OCI-LY1 (cell line): ENCODE measurements at regions not wholly inside any gene's neighbourhood (a gene's known extent, or its start where the extent isn't known, plus 50 kb on each side); places are given as distances from the start of the nearest gene placed in this dataset.
A peak's percentile ranks its signal among the peaks of the same experiment; 100 is the strongest.
"Not testable (repeated sequence)": the region's sequence is repeated elsewhere in the genome, so short reads cannot be mapped to it uniquely, and the experiment has no call there.

ENCODE experiments used
- H2AFZ ChIP-seq: fragments of 200-600 bp; sonication (generic), shearing (Covaris generic); 2 replicates; pipeline ENCODE4 v1.6.0; 2014; ENCODE audit warnings: antibody characterized with exemption, mild to moderate bottlenecking, low read length
- H3F3A ChIP-seq: fragments of 200-600 bp; sonication (generic), shearing (Covaris generic); 2 replicates; pipeline ENCODE4 v1.6.0; 2014; ENCODE audit warnings: mild to moderate bottlenecking, antibody characterized with exemption, low read length, moderate library complexity; ENCODE audit not compliant: insufficient read depth
- H3K27ac ChIP-seq: fragments of 200-600 bp; sonication (generic); 2 replicates; pipeline ENCODE4 v1.5.1; 2014; ENCODE audit warnings: low read length, mixed run types, mild to moderate bottlenecking, low read depth; ENCODE audit not compliant: poor library complexity, severe bottlenecking
- H3K27me3 ChIP-seq: fragments of 200-600 bp; sonication (generic); 2 replicates; pipeline ENCODE4 v1.6.0; 2014; ENCODE audit warnings: antibody characterized with exemption, mild to moderate bottlenecking, low read length, moderate library complexity; ENCODE audit not compliant: insufficient read depth
- H3K36me3 ChIP-seq: fragments of 200-600 bp; sonication (generic); 2 replicates; pipeline ENCODE4 v1.6.1; 2014; ENCODE audit warnings: mild to moderate bottlenecking, antibody characterized with exemption, low read length, moderate library complexity, mixed read lengths; ENCODE audit not compliant: insufficient read depth
- H3K4me1 ChIP-seq: fragments of 200-600 bp; sonication (generic); 2 replicates; pipeline ENCODE4 v1.5.1; 2014; ENCODE audit warnings: mild to moderate bottlenecking, low read length, moderate library complexity; ENCODE audit not compliant: insufficient read depth, severe bottlenecking
- H3K4me2 ChIP-seq: fragments of 200-600 bp; sonication (generic), shearing (Covaris generic); 2 replicates; pipeline ENCODE4 v1.6.1; 2014; ENCODE audit warnings: low read length
- H3K4me3 ChIP-seq: fragments of 200-600 bp; sonication (generic); 2 replicates; pipeline ENCODE4 v1.5.1; 2014; ENCODE audit warnings: low read length, low read depth, mild to moderate bottlenecking, mixed read lengths; ENCODE audit not compliant: poor library complexity, severe bottlenecking
- H3K79me2 ChIP-seq: fragments of 200-600 bp; shearing (Covaris generic); 2 replicates; pipeline ENCODE4 v1.6.1; 2016; ENCODE audit warnings: mixed run types, low read length, mixed read lengths; ENCODE audit not compliant: insufficient read depth
- H3K9ac ChIP-seq: fragments of 200-600 bp; sonication (generic), shearing (Covaris generic); 2 replicates; pipeline ENCODE4 v1.6.1; 2014; ENCODE audit warnings: mild to moderate bottlenecking, low read length, mixed read lengths
- H3K9me2 ChIP-seq: fragments of 200-600 bp; sonication (generic), shearing (Covaris generic); 2 replicates; pipeline ENCODE4 v1.6.1; 2014; ENCODE audit warnings: low read depth, mild to moderate bottlenecking, low read length, mixed read lengths
- H3K9me3 ChIP-seq: fragments of 200-600 bp; shearing (Covaris generic); 2 replicates; pipeline ENCODE4 v1.6.1; 2014; ENCODE audit warnings: low read length, mixed read lengths
- H4K20me1 ChIP-seq: fragments of 200-600 bp; sonication (generic), shearing (Covaris generic); 2 replicates; pipeline ENCODE4 v1.6.0; 2016; ENCODE audit warnings: mild to moderate bottlenecking, low read length; ENCODE audit not compliant: insufficient read depth
- EZH2 ChIP-seq: fragments of 200-600 bp; sonication (generic), shearing (Covaris generic); IDR thresholded peaks from 2 replicates; pipeline ENCODE4 v1.8.0; 2017; ENCODE audit warnings: borderline replicate concordance, mixed run types, mild to moderate bottlenecking, antibody characterized with exemption, low read length, moderate library complexity, mixed read lengths
- TF ChIP-seq, protein P1 (sequence below): fragments of 200-600 bp; sonication (generic), shearing (Covaris generic); IDR thresholded peaks from 2 replicates; pipeline ENCODE4 v1.5.1; 2017; ENCODE audit warnings: mild to moderate bottlenecking, antibody characterized with exemption, low read length, moderate library complexity, mixed read lengths

DNA sequence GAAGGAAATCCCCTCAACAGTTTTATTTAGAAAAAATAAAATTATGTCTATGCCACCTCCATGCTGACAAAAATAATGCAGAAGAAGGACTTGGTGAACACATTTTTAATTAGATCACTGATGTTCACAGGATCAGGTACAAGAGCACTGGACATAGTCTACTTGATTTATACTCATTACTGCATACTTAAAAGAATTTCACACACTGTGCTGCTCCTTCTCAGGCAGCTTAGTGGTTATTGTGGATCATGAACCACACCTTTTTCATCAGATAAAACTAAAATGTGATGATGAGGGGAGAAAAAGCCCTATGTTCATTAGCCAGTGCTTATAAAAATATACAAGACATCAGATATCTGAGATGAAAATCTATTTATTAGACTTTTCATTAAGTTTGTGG, 103.3 kb upstream of the DPH5 start:
- Histone ChIP-seq H4K20me1 (no peaks in the 10 kb centered on the region), H3K9ac (peak overlapping the region; percentile 47; the same call in 1 of the 2 replicates), H3K9me3 (no peaks in the 10 kb centered on the region), H3K79me2 (no peaks in the 10 kb centered on the region), H3K4me1 (peaks cover 38% of the 10 kb centered on the region), H3K27ac (peak overlapping the region; percentile 94), H2AFZ (no peak overlapping the region), H3K4me2 (peak overlapping the region; percentile 65; the same call in 1 of the 2 replicates), H3K4me3 (no peak overlapping the region), H3K36me3 (no peaks in the 10 kb centered on the region), H3K9me2 (no peaks in the 10 kb centered on the region), H3K27me3 (no peaks in the 10 kb centered on the region), H3F3A (peaks cover 4% of the 10 kb centered on the region; the same call in 1 of the 2 replicates)
- TF ChIP-seq, protein P1, sequence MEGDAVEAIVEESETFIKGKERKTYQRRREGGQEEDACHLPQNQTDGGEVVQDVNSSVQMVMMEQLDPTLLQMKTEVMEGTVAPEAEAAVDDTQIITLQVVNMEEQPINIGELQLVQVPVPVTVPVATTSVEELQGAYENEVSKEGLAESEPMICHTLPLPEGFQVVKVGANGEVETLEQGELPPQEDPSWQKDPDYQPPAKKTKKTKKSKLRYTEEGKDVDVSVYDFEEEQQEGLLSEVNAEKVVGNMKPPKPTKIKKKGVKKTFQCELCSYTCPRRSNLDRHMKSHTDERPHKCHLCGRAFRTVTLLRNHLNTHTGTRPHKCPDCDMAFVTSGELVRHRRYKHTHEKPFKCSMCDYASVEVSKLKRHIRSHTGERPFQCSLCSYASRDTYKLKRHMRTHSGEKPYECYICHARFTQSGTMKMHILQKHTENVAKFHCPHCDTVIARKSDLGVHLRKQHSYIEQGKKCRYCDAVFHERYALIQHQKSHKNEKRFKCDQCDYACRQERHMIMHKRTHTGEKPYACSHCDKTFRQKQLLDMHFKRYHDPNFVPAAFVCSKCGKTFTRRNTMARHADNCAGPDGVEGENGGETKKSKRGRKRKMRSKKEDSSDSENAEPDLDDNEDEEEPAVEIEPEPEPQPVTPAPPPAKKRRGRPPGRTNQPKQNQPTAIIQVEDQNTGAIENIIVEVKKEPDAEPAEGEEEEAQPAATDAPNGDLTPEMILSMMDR: no peak
- TF ChIP-seq EZH2: no peak

DNA sequence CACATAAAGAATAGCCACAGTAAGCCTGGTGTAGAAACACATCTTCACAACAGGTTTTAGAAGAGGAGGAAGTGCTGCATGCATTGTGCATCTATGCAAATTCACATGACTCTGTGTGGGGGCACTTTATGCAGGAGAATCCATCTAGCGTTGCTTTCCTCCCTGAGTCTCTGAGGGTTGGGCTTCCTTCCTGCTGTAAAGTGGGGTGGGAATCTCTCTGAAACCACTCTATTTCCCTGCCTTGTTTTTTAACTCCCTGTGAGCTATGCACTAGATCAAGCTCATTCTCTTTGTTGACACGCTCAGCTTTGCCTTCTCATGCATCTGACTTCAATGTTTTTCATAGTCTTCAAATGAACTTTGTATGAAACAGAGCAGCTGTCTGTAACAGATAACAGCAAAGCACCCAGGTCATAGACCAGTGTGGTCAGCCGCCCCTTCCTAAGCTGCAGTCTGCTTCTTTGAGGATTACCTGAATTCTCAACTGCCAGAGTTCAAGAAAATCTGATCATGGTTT, 102.7 kb upstream of the DPH5 start:
- H2AFZ ChIP-seq: peak overlapping the region; percentile 81
- peak overlapping the region; percentile 65 for H3K4me2 ChIP-seq
- TF ChIP-seq, protein P1: no peak

DNA sequence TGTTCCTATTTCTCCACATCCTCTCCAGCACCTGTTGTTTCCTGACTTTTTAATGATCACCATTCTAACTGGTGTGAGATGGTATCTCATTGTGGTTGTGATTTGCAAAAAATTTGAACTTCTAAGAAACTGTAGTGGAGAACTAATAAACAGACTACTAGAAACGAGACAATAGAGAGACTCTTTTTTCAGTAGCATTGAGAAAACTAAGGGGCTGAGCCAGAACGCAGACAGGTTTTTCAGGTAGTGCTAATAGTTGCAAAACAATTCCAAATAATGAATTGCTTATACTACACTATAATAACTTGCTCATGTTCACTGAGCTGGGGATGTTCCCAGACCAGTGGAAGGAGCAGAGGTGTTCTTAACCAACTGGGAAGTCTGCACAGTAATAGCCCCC, 98.8 kb upstream of the DPH5 start:
- Histone ChIP-seq H3K4me3 (no peak overlapping the region), H3K4me2 (no peak overlapping the region), H3K27me3 (no peaks in the 10 kb centered on the region), H3K36me3 (no peaks in the 10 kb centered on the region), H3K4me1 (peaks cover 51% of the 10 kb centered on the region), H4K20me1 (no peaks in the 10 kb centered on the region), H3K9me2 (no peaks in the 10 kb centered on the region), H3K27ac (no peak overlapping the region), H3K9ac (no peak overlapping the region), H2AFZ (no peak overlapping the region), H3K9me3 (no peaks in the 10 kb centered on the region), H3F3A (peaks cover 4% of the 10 kb centered on the region; the same call in 1 of the 2 replicates), H3K79me2 (no peaks in the 10 kb centered on the region)
- TF ChIP-seq EZH2: no peak
- TF ChIP-seq, protein P1: no peak

More for the DNA sequence above, 102.7 kb upstream of the DPH5 start:
- H3K27ac ChIP-seq: peak overlapping the region; percentile 94
- H3K36me3 ChIP-seq: no peaks in the 10 kb centered on the region
- peak overlapping the region; percentile 42 for H3K4me3 ChIP-seq
- H3K9ac ChIP-seq: peak overlapping the region; percentile 47; the same call in 1 of the 2 replicates
- H3K9me2 ChIP-seq: no peaks in the 10 kb centered on the region
- H3F3A ChIP-seq: peaks cover 4% of the 10 kb centered on the region; the same call in 1 of the 2 replicates
- peaks cover 40% of the 10 kb centered on the region for H3K4me1 ChIP-seq
- H3K79me2 ChIP-seq: no peaks in the 10 kb centered on the region
- H3K9me3 ChIP-seq: no peaks in the 10 kb centered on the region
- no peaks in the 10 kb centered on the region for H3K27me3 ChIP-seq
- no peaks in the 10 kb centered on the region for H4K20me1 ChIP-seq

DNA sequence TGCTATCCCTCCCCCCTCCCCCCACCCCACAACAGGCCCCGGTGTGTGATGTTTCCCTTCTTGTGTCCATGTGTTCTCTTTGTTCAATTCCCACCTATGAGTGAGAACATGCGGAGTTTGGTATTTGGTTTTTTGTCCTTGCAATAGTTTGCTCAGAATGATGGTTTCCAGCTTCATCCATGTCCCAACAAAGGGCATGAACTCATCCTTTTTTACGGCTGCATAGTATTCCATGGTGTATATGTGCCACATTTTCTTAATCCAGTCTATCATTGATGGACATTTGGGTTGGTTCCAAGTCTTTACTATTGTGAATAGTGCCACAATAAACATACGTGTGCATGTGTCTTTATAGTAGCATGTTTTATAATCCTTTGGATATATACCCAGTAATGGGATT, 98.3 kb upstream of the DPH5 start:
- not testable (repeated sequence) for H3K4me2 ChIP-seq, H3K9ac ChIP-seq, H3K27me3 ChIP-seq, H4K20me1 ChIP-seq, H3F3A ChIP-seq, H3K4me3 ChIP-seq, H3K27ac ChIP-seq, H3K9me2 ChIP-seq, H3K79me2 ChIP-seq, H3K36me3 ChIP-seq, H2AFZ ChIP-seq, H3K9me3 ChIP-seq
- peaks cover 46% of the 10 kb centered on the region for H3K4me1 ChIP-seq
